Sigmoid colon (tissue), 4 donors: ENCODE measurements at regions not wholly inside any gene's neighbourhood (a gene's known extent, or its start where the extent isn't known, plus 50 kb on each side); places are given as distances from the start of the nearest gene placed in this dataset.
"Not testable (repeated sequence)": the region's sequence is repeated elsewhere in the genome, so short reads cannot be mapped to it uniquely, and the experiment has no call there.

Source experiments
- CTCF ChIP-seq, 4 experiments: fragments of 450-650 bp in 3 of 4; fragments of 200-600 bp in 1 of 4; IDR thresholded peaks; one replicate each; pipeline ENCODE4 v1.5.1; 2016 to 2019; ENCODE audit warnings: antibody characterized with exemption in 4 of 4, mild to moderate bottlenecking in 3 of 4, moderate library complexity in 2 of 4
- EP300 ChIP-seq, 4 donors: sonication (generic); formaldehyde crosslinking; IDR thresholded peaks; one replicate each; pipeline ENCODE4 v1.6.1; 2017; ENCODE audit warnings: antibody characterized with exemption in 4 of 4
- POLR2A ChIP-seq, 2 donors: fragments of 450-650 bp; IDR thresholded peaks; one replicate each; pipeline ENCODE4 v1.6.1; 2016; ENCODE audit warnings: antibody characterized with exemption in 2 of 2, mild to moderate bottlenecking in 2 of 2, moderate library complexity in 2 of 2
- POLR2AphosphoS5 ChIP-seq, 4 donors: sonication (generic); formaldehyde crosslinking; IDR thresholded peaks; one replicate each; pipeline ENCODE4 v1.6.1; 2017; ENCODE audit warnings: antibody characterized with exemption in 4 of 4

DNA sequence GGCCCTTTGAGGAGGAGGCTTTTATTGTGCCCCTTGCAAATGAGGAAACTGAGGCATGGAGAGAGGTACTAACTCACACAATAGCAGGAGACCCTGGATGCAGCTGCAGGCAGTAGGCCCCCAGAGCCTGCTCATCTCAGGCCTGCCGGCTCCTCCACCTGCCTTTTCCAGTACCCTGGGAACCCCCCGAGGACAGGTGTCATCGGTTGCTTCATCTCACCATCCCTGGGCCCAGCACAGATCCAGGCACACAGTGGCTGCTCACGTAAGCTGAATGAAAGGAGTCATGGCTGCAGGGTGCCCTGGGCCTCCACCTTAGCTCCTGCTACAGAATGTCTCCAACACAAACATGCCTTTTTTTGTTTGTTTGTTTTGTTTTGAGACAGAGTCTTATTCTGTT is 394.8 kb upstream of the ZNF722 start:
- TF ChIP-seq CTCF, POLR2A, POLR2AphosphoS5, EP300 (IDR thresholded peaks at IDR 0.05): not testable (repeated sequence)
